ENCODE measurements at regions not wholly inside any gene's neighbourhood (a gene's known extent, or its start where the extent isn't known, plus 50 kb on each side); places are given as distances from the start of the nearest gene placed in this dataset.

- TF ChIP-seq POLR2A (IDR thresholded peaks at IDR 0.05) (no peak), EP300 (IDR thresholded peaks at IDR 0.05) (no peak)
- TF ChIP-seq, protein P1, sequence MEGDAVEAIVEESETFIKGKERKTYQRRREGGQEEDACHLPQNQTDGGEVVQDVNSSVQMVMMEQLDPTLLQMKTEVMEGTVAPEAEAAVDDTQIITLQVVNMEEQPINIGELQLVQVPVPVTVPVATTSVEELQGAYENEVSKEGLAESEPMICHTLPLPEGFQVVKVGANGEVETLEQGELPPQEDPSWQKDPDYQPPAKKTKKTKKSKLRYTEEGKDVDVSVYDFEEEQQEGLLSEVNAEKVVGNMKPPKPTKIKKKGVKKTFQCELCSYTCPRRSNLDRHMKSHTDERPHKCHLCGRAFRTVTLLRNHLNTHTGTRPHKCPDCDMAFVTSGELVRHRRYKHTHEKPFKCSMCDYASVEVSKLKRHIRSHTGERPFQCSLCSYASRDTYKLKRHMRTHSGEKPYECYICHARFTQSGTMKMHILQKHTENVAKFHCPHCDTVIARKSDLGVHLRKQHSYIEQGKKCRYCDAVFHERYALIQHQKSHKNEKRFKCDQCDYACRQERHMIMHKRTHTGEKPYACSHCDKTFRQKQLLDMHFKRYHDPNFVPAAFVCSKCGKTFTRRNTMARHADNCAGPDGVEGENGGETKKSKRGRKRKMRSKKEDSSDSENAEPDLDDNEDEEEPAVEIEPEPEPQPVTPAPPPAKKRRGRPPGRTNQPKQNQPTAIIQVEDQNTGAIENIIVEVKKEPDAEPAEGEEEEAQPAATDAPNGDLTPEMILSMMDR (IDR thresholded peaks at IDR 0.05) = no peak
These were observed 70.3 kb upstream of the ZSWIM2 start for GRCh38 chr2:186919296-186919695.

DNA sequence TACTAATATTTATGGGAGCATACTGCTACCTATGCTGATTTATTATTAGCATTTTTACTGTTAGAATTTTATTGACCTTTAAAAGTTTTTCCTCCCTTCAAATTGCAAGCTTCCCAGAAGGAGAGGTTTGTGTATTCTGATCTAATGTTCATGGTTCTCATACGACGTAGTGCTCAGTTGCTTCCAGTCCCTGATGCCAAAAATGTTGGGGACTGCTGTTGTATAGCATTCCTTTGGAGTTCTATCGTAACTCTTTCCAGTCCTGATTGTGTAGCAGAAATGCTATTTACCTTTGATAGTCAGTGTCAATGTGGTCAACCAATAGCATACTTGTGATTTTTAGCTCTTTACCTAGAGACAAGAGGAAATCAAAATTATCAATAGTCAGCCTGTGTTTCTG lies 69.5 kb upstream of the ZSWIM2 start:
- WGBS, 2 donors = 30 to 32% methylated on average over 3 of the region's 3 CpGs
- Histone ChIP-seq H3K27me3 (no peaks in the 10 kb centered on the region), H3K4me3 (no peak overlapping the region), H3K27ac (no peak overlapping the region), H3K4me1 (peaks cover 0 to 4% (median 0%) of the 10 kb centered on the region in 4 donors), H3K36me3 (no peaks in the 10 kb centered on the region), H3K9me3 (no peaks in the 10 kb centered on the region)
- no peak for TF ChIP-seq EP300 (IDR thresholded peaks at IDR 0.05)
- no peak for TF ChIP-seq POLR2A (IDR thresholded peaks at IDR 0.05)
- TF ChIP-seq, protein P1 (IDR thresholded peaks at IDR 0.05) = no peak
- DNase-seq (ENCODE audit: low spot score in 2 of 2) = no peak

More at GRCh38 chr2:186919296-186919695, 70.3 kb upstream of the ZSWIM2 start:
- DNase-seq (ENCODE audit: low spot score in 2 of 2) = no peak
- no peak overlapping the region for H3K27ac ChIP-seq
- peaks cover 0 to 4% (median 0%) of the 10 kb centered on the region in 4 donors for H3K4me1 ChIP-seq
- no peaks in the 10 kb centered on the region for H3K9me3 ChIP-seq
- H3K36me3 ChIP-seq = no peaks in the 10 kb centered on the region
- H3K4me3 ChIP-seq = no peak overlapping the region
- WGBS, 2 donors = 18 to 33% methylated on average over 2 of the region's 2 CpGs
- H3K27me3 ChIP-seq = no peaks in the 10 kb centered on the region

- Histone ChIP-seq H3K4me1 (peaks cover 0 to 4% (median 0%) of the 10 kb centered on the region in 4 donors), H3K9me3 (no peaks in the 10 kb centered on the region), H3K27ac (no peak overlapping the region), H3K27me3 (no peaks in the 10 kb centered on the region), H3K4me3 (no peak overlapping the region), H3K36me3 (no peaks in the 10 kb centered on the region)
- no peak for DNase-seq (ENCODE audit: low spot score in 2 of 2)
- TF ChIP-seq POLR2A (IDR thresholded peaks at IDR 0.05) (no peak), EP300 (IDR thresholded peaks at IDR 0.05) (no peak)
- TF ChIP-seq, protein P1 (IDR thresholded peaks at IDR 0.05) = no peak
- WGBS, 2 donors = 78 to 89% methylated on average over 3 of the region's 3 CpGs
These were observed 68.9 kb upstream of the ZSWIM2 start for GRCh38 chr2:186917866-186918265.

DNA sequence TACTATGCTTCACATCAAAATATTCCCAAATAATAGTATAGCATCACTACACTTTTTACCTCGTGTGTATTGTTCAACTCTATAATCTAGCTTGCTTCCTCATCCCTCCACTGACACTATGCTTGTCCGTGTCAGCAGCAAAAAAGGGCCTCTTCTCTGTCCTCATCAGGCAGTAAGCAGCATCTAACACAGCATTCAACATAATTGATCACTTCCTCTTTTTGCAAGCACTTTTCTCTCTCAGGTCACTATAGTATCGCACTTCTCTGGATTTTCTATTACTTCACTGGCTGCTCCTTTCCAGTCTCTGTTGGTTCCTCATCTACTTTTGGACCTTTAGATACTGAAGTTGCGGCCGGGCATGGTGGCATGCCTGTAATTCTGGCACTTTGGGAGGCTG lies 64.9 kb upstream of the ZSWIM2 start:
- WGBS, 2 donors = 50 to 66% methylated on average over 5 of the region's 5 CpGs
- no peaks in the 10 kb centered on the region for H3K9me3 ChIP-seq

DNA sequence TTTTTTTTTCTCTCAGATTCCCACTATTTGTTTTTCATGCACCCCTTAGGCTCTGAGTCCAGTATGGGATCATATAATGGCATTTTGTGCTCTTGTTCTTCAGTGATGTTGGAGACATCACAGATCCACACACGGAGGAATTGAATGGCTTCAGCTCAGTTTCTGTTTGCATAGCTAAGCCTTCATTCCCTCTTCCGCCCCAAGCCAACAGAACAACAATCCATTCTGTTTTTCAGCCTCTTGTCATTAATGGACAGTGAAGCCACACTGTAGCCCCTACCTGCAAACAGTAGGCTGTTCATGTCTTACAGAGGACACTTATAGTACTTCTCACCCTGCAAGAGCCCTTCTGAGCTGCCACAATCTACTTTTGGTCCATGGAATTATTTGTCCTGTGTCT lies 64.0 kb upstream of the ZSWIM2 start:
- TF ChIP-seq, protein P1 (IDR thresholded peaks at IDR 0.05) = no peak
- TF ChIP-seq POLR2A (IDR thresholded peaks at IDR 0.05) = no peak
- no peak for TF ChIP-seq EP300 (IDR thresholded peaks at IDR 0.05)
- Histone ChIP-seq H3K27ac (no peak overlapping the region), H3K4me3 (no peak overlapping the region), H3K27me3 (no peaks in the 10 kb centered on the region), H3K4me1 (peaks cover 0 to 11% (median 0%) of the 10 kb centered on the region in 4 donors), H3K36me3 (no peaks in the 10 kb centered on the region), H3K9me3 (no peaks in the 10 kb centered on the region)
- no peak for DNase-seq (ENCODE audit: low spot score in 2 of 2)
- WGBS, 2 donors = 54 to 58% methylated on average over 2 of the region's 2 CpGs

More for the DNA sequence above, 64.9 kb upstream of the ZSWIM2 start:
- Histone ChIP-seq H3K27me3 (no peaks in the 10 kb centered on the region), H3K4me3 (no peak overlapping the region), H3K4me1 (peaks cover 0 to 6% (median 0%) of the 10 kb centered on the region in 4 donors), H3K27ac (no peak overlapping the region), H3K36me3 (no peaks in the 10 kb centered on the region)
- TF ChIP-seq, protein P1 (IDR thresholded peaks at IDR 0.05) = no peak
- TF ChIP-seq EP300 (IDR thresholded peaks at IDR 0.05) = no peak
- TF ChIP-seq POLR2A (IDR thresholded peaks at IDR 0.05) = no peak
- no peak for DNase-seq (ENCODE audit: low spot score in 2 of 2)

All from tibial nerve (tissue), 4 donors.